IMR-90 (cell line): ENCODE measurements at regions not wholly inside any gene's neighbourhood (a gene's known extent, or its start where the extent isn't known, plus 50 kb on each side); places are given as distances from the start of the nearest gene placed in this dataset.
"Not testable (repeated sequence)": the region's sequence is repeated elsewhere in the genome, so short reads cannot be mapped to it uniquely, and the experiment has no call there.

Experiments
- ATAC-seq: fragments of 200-7000 bp; cut with Tn5 transposase; 2 replicates; pipeline ENCODE4 v1.9.1; 2020; ENCODE audit warnings: low read depth, mild to moderate bottlenecking, moderate library complexity
- BruUV-seq: library from RNA; stranded (reverse); fragments of 400-500 nt; replicated peaks from 2 replicates; lab custom pipeline; 2021; lab: Mats Ljungman, UMichigan
- CTCF ChIA-PET: fragments of 300-600 bp; formaldehyde crosslinking; extraction: SDS; loops from one replicate; lab custom pipeline; 2021; ENCODE audit warnings: antibody characterized with exemption; lab: Yijun Ruan, JAX
- POLR2A ChIA-PET: fragments of 300-600 bp; sonication (Branson Sonifier 250); formaldehyde crosslinking; loops from one replicate; lab custom pipeline; 2022; ENCODE audit warnings: antibody characterized with exemption; ENCODE audit not compliant: unreplicated experiment; lab: Charles Lee
- DNase-seq: peaks from one replicate; pipeline ENCODE4 v3.0.0; 2013
- H2AFZ ChIP-seq: replicated peaks from 2 replicates; pipeline ENCODE3; 2013; ENCODE audit warnings: low read length, mild to moderate bottlenecking; ENCODE audit not compliant: poor library complexity
- H2AK5ac ChIP-seq: 2 replicates; pipeline ENCODE4 v1.6.1; 2013; ENCODE audit warnings: low read depth, low read length, inconsistent platforms
- H2AK9ac ChIP-seq: replicated peaks from 2 replicates; pipeline ENCODE3; 2013; ENCODE audit warnings: mild to moderate bottlenecking, low read depth, low read length, moderate library complexity; ENCODE audit not compliant: poor library complexity
- H2BK120ac ChIP-seq: 2 replicates; pipeline ENCODE4 v1.6.1; 2013; ENCODE audit warnings: low read depth, low read length, inconsistent platforms
- H2BK15ac ChIP-seq: 3 replicates; pipeline ENCODE4 v1.6.1; 2013; ENCODE audit warnings: low read depth, low read length, inconsistent platforms
- H2BK20ac ChIP-seq: 2 replicates; pipeline ENCODE4 v1.6.1; 2013; ENCODE audit warnings: low read depth, mild to moderate bottlenecking, inconsistent platforms, low read length, moderate library complexity
- H2BK5ac ChIP-seq: 2 replicates; pipeline ENCODE4 v1.6.1; 2013; ENCODE audit warnings: mild to moderate bottlenecking, low read depth, low read length, inconsistent platforms; ENCODE audit not compliant: poor library complexity, severe bottlenecking
- H3K14ac ChIP-seq: replicated peaks from 2 replicates; pipeline ENCODE4 v1.6.1; 2013; ENCODE audit warnings: low read depth, low read length, inconsistent platforms
- H3K18ac ChIP-seq: 2 replicates; pipeline ENCODE4 v1.6.1; 2013; ENCODE audit warnings: low read depth, low read length, control low read depth
- H3K23ac ChIP-seq: 2 replicates; pipeline ENCODE4 v1.6.1; 2013; ENCODE audit warnings: low read depth, low read length, inconsistent platforms
- H3K27ac ChIP-seq: 2 replicates; pipeline ENCODE4 v1.5.1; 2013; ENCODE audit warnings: mild to moderate bottlenecking, control low read depth, low read length; ENCODE audit not compliant: insufficient read depth
- H3K27me3 ChIP-seq: 2 replicates; pipeline ENCODE4 v1.6.1; 2013; ENCODE audit warnings: low read length; ENCODE audit not compliant: control insufficient read depth, insufficient read depth
- H3K36me3 ChIP-seq: 2 replicates; pipeline ENCODE4 v1.6.1; 2013; ENCODE audit warnings: low read length, mixed read lengths; ENCODE audit not compliant: control insufficient read depth, insufficient read depth
- H3K4ac ChIP-seq: 2 replicates; pipeline ENCODE4 v1.6.1; 2013; ENCODE audit warnings: low read depth, low read length, inconsistent platforms
- H3K4me1 ChIP-seq: 2 replicates; pipeline ENCODE4 v1.6.1; 2013; ENCODE audit warnings: low read length, mixed read lengths; ENCODE audit not compliant: control insufficient read depth, insufficient read depth
- H3K4me2 ChIP-seq: 2 replicates; pipeline ENCODE4 v1.6.1; 2013; ENCODE audit warnings: low read depth, mild to moderate bottlenecking, control low read depth, low read length, moderate library complexity
- H3K4me3 ChIP-seq: 2 replicates; pipeline ENCODE4 v1.5.1; 2013; ENCODE audit warnings: low read depth, mild to moderate bottlenecking, control low read depth, low read length, moderate library complexity; ENCODE audit not compliant: insufficient read depth
- H3K56ac ChIP-seq: 2 replicates; pipeline ENCODE4 v1.6.1; 2013; ENCODE audit warnings: low read length, inconsistent platforms; ENCODE audit not compliant: insufficient read depth; ENCODE audit errors: extremely low read depth
- H3K79me1 ChIP-seq, 2 experiments: 2 replicates each; pipeline ENCODE4 v1.6.1; 2013; ENCODE audit warnings: low read length in 2 of 2, inconsistent platforms in 1 of 2, low read depth in 1 of 2
- H3K9ac ChIP-seq: 2 replicates; pipeline ENCODE4 v1.6.1; 2013; ENCODE audit warnings: low read depth, low read length, control low read depth
- H3K9me1 ChIP-seq: 2 replicates; pipeline ENCODE4 v1.6.1; 2013; ENCODE audit warnings: low read length, inconsistent platforms; ENCODE audit not compliant: insufficient read depth
- H3K9me3 ChIP-seq: 2 replicates; pipeline ENCODE4 v1.6.1; 2013; ENCODE audit warnings: low read length; ENCODE audit not compliant: control insufficient read depth, insufficient read depth
- H4K20me1 ChIP-seq: 2 replicates; pipeline ENCODE4 v1.6.1; 2013; ENCODE audit warnings: low read length, inconsistent platforms; ENCODE audit not compliant: insufficient read depth
- H4K5ac ChIP-seq: 2 replicates; pipeline ENCODE4 v1.6.1; 2013; ENCODE audit warnings: mild to moderate bottlenecking, low read depth, low read length, control low read depth
- H4K8ac ChIP-seq, 2 experiments: 2 replicates each; pipeline ENCODE4 v1.6.1; 2013; ENCODE audit warnings: low read depth in 2 of 2, low read length in 2 of 2, control low read depth in 1 of 2, inconsistent platforms in 1 of 2
- H4K91ac ChIP-seq: 2 replicates; pipeline ENCODE4 v1.6.1; 2013; ENCODE audit warnings: low read depth, low read length, inconsistent platforms; ENCODE audit not compliant: insufficient read depth
- BHLHE40 ChIP-seq: fragments of 150-350 bp; IDR thresholded peaks from 2 replicates; pipeline ENCODE4 v1.6.1; 2016; ENCODE audit warnings: mild to moderate bottlenecking, low read depth, low read length
- WGBS, 2 experiments: methylation state at CpG; one replicate each; pipeline versions ENCODE4 v1.1.5 to v1.1.7; 2013; ENCODE audit warnings: missing lambda C conversion rate in 2 of 2; ENCODE audit not compliant: insufficient read length in 1 of 2; ENCODE audit errors: extremely low coverage in 2 of 2; 5-methylcytosine and 5-hydroxymethylcytosine counted together
- dilution Hi-C: fragments of 300-500 bp; cut with HindIII; formaldehyde crosslinking; loops from one replicate; pipeline ENCODE4 v1.14.3; 2018; ENCODE audit warnings: low sequenced_read_pairs; ENCODE audit not compliant: unreplicated experiment
- in situ Hi-C: fragments of 300-500 bp; cut with MboI; formaldehyde crosslinking; loops from 3 replicates; pipeline ENCODE4 v1.14.3; 2019; ENCODE audit warnings: low sequenced_read_pairs, inconsistent platforms, mixed read lengths
- intact Hi-C: fragments of 100-400 bp; cut with micrococcal nuclease; formaldehyde crosslinking; loops from 2 replicates; pipeline ENCODE4 v1.10.0; 2022

GRCh38 chr2:230619491-230619890, 93.2 kb upstream of the CAB39 start:
- no peak overlapping the region for H2BK120ac ChIP-seq
- no peaks in the 10 kb centered on the region for H4K20me1 ChIP-seq
- no peak overlapping the region for H2BK20ac ChIP-seq
- no peak overlapping the region; the same call in 1 of the 2 replicates for H3K4ac ChIP-seq
- peak; percentile 28 for DNase-seq
- no peak overlapping the region for H3K9ac ChIP-seq
- no peak overlapping the region for H2AFZ ChIP-seq
- TF ChIP-seq BHLHE40 = no peak
- no peak overlapping the region for H3K4me2 ChIP-seq
- no peak overlapping the region for H4K8ac ChIP-seq
- H3K23ac ChIP-seq = no peak overlapping the region
- no peak overlapping the region for H2AK9ac ChIP-seq
- H3K27me3 ChIP-seq = no peaks in the 10 kb centered on the region
- no peak overlapping the region for H3K14ac ChIP-seq
- no peak overlapping the region for H3K27ac ChIP-seq
- 100% methylated on average over 1 of the region's 8 CpGs; no CpG with 5 or more reads in 1 of the 2 experiments for WGBS, 2 experiments
- POLR2A ChIA-PET = no interaction called here
- H3K9me1 ChIP-seq = no peaks in the 10 kb centered on the region
- no peak overlapping the region for H3K56ac ChIP-seq
- BruUV-seq = no TSS peak
- H2BK5ac ChIP-seq = no peak overlapping the region
- H3K79me1 ChIP-seq = no peaks in the 10 kb centered on the region; a peak in 1 of 4 replicates
- in situ Hi-C loops = loop anchor here (10.0 to 25.0 kb wide), 2 partner anchors 185 to 807 kb away; no protein-coding TSS in a partner anchor
- no peaks in the 10 kb centered on the region for H3K9me3 ChIP-seq
- H3K36me3 ChIP-seq = no peaks in the 10 kb centered on the region
- ATAC-seq = no peak
- H2AK5ac ChIP-seq = no peak overlapping the region
- H3K18ac ChIP-seq = no peak overlapping the region
- CTCF ChIA-PET = interaction anchor here (0.6 kb wide), 1 partner anchor 26 kb away, joined by 8 read pairs; no protein-coding TSS in a partner anchor
- H3K4me1 ChIP-seq = peaks cover 7% of the 10 kb centered on the region
- no peak overlapping the region for H4K91ac ChIP-seq
- no peak overlapping the region for H4K5ac ChIP-seq
- H2BK15ac ChIP-seq = no peak overlapping the region
- no peak overlapping the region for H3K4me3 ChIP-seq
- intact Hi-C loops = loop anchor here (10.0 kb wide), 2 partner anchors 695 to 835 kb away; partner anchors contain the start of genes FBXO36 and TRIP12
- dilution Hi-C loops = no loop called here

GRCh38 chr2:230625220-230625619, 87.4 kb upstream of the CAB39 start:
- H2BK20ac ChIP-seq, H3K14ac ChIP-seq, H3K27ac ChIP-seq, H2AK9ac ChIP-seq, H4K20me1 ChIP-seq, ATAC-seq, H2AFZ ChIP-seq, H2BK120ac ChIP-seq, DNase-seq, intact Hi-C loops, H3K18ac ChIP-seq, H4K5ac ChIP-seq, POLR2A ChIA-PET, H3K27me3 ChIP-seq, dilution Hi-C loops, H3K79me1 ChIP-seq, in situ Hi-C loops, H3K9me3 ChIP-seq, H3K4me1 ChIP-seq, H3K4ac ChIP-seq, H3K23ac ChIP-seq, H3K36me3 ChIP-seq, H3K4me3 ChIP-seq, H4K8ac ChIP-seq, CTCF ChIA-PET, H4K91ac ChIP-seq, H3K9me1 ChIP-seq, H3K4me2 ChIP-seq, H2BK5ac ChIP-seq, H3K56ac ChIP-seq, H2BK15ac ChIP-seq, BruUV-seq, H3K9ac ChIP-seq, H2AK5ac ChIP-seq: not testable (repeated sequence)
- WGBS, 2 experiments = no CpG with 5 or more reads among the region's 4 CpGs
